Fibroblast of peridontal ligament (primary cell): ENCODE measurements at regions not wholly inside any gene's neighbourhood (a gene's known extent, or its start where the extent isn't known, plus 50 kb on each side); places are given as distances from the start of the nearest gene placed in this dataset.

Experiments used
- DNase-seq: peaks from one replicate; pipeline ENCODE4 v3.0.0-alpha.2; 2010; ENCODE audit errors: extremely low read depth

DNA sequence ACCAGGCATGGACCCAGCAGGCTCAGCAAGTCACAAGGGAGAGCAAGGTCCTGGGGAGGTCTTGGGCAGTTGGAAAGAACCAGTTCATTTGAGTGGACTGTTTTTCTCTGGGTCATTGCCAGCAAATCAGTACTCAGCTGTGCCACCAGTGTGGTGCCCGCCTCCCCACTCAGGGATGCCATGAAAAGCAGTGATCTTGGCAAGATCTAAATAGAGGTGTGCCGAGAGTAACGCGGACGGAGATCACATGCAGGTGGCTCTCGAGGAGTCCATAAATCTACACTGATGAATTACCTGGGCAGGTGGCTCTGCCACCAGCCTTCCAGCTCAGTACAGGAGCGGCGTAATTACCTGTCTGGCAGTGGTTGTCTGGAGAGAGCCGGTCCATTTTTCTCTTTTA is 642.2 kb downstream of the PTPRU start:
- DNase-seq, result no peak

DNA sequence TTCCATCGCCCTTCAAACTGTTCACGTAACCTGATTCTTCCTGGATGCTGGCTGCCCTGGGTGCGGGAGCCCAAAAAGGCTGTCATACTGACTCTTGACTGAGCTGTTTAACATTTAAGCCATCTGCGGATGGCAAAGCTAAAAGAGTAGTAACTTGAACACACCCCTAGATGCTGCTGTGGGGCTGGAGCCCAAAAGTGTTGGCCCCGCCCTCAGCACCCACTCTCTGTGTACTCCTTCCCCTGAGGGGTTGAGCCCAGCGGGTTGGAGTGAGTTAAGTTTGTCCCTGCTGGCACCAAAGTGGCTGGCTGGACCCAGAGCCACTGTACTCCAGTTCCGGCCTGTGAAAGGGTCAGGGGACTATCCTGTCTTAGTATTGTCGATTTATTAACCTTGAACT is 640.6 kb downstream of the PTPRU start:
- DNase-seq, result no peak

DNA sequence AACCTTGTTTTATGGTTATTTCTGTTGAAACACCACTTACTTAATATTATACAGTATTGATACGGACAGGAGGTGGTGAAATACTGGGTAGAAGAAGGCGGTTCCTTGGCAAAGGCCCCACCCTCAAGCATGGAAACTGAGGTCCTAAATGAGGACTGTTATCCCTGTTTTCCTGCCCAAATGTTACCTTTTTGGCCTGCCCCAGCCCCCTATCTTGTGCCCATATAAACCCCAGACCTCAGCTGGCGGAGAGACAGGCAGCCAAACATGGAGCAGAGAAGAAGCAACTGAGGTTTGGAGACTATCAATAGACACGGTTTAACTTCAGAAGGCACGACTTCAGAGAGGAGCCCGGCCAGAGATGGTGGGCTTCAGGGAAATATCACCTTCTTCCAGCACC is 640.1 kb downstream of the PTPRU start:
- no peak for DNase-seq

- DNase-seq, result no peak
Measured at GRCh38 chr1:29875557-29876028, 639.3 kb downstream of the PTPRU start.

- no peak for DNase-seq
Measured at GRCh38 chr1:29870621-29871020, 634.3 kb downstream of the PTPRU start.

DNA sequence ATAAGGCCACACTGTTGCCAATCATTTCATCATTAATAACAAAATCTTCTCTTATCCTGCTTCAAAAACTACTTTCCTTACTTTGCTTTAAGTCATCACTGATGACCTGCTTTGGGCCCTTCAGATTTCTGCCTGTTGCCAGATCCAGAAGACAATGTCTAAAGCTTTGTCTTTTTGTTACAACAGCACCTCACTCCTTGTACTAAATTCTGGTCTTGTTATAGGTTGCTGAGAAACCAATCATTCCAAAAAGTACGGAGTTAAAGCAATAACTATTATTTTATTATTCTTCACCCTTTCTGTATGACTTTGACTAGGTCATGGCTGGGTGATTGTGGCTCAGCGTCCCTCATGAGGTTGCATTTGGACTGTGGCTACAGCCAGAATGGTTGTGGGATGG is 633.5 kb downstream of the PTPRU start:
- DNase-seq, result no peak

GRCh38 chr1:29868944-29869343 is 632.6 kb downstream of the PTPRU start:
- DNase-seq, result no peak

GRCh38 chr1:29868096-29868495 is 631.8 kb downstream of the PTPRU start:
- DNase-seq, result no peak

DNA sequence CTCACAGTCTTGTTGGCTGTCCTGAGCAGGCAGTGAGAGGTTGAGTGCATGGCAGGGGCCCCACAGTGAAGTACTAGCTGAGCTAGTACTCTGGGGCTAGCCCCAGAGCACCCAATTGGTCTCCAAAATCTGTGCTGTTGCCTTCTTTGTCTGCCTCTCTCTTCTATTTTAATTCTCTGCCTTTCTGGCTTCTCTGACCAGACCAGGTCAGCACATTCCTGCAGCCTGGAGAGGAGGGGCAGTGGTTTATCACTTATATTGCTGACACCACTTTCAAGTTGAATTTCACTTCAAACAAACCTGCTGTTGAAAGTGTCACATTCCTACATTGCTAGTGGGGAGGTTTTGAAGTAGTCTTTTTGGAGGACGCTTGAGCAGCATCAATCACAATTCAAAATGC is 628.7 kb downstream of the PTPRU start:
- no peak for DNase-seq

- no peak for DNase-seq
Measured at GRCh38 chr1:29864431-29865022, 628.2 kb downstream of the PTPRU start.

DNA sequence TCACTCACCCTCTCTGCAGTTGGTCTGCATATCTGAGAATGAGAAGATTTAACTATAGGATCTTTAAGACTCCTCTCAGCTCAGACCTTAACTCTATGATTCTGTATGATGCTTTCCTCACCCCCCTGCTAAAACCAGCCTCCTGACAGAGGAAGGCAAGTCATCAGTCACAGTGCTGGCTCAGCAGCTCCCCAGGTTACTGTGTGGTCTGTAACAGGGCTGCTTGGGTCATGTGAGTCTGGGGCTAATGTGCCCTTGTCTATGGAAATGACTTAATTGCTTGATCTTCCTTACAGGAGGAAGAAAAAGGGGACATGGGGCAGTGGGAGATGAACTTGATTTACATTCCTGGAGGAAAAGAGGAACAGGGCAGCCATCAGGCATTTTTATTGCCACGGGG is 625.6 kb downstream of the PTPRU start:
- DNase-seq, result no peak

GRCh38 chr1:29861446-29861845 is 625.1 kb downstream of the PTPRU start:
- no peak for DNase-seq

DNA sequence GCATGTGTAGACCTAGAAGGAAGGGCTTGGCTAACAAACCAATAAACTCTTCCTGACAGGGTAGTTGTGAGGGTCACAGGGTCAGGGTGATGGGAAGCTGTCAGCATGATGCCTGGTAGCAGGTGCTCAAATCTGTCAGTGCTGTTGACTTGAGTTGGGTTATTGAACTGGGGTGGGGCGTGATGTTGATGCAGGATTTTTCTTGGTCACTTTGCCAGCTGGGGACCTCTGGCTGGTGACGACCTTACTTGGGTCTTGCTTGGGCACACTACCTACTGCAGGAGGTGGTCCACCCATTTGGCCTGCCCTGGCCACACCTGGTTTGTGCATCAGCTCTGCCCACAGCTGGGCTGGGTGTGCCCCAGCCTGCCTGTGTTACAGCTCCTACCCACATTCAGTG is 624.4 kb downstream of the PTPRU start:
- DNase-seq, result no peak

DNA sequence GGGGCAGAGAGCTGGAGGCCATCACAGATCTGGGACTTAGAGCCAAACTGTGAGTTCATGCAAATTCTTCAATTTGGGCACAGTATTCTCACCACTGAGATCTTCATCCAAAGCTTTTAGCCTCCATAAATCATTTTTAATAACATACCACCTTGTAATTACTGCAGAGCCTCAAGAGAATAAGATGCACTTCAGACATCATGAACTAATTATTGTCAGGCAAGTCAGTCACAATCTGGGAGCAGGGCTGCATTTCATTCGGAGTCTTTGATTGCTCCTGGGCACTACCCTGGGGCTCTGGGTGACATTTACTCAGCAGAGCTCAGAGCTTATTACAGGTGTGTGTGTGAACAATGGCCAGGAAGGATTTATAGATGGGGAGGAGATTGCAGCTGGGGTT is 623.7 kb downstream of the PTPRU start:
- DNase-seq, result no peak

DNA sequence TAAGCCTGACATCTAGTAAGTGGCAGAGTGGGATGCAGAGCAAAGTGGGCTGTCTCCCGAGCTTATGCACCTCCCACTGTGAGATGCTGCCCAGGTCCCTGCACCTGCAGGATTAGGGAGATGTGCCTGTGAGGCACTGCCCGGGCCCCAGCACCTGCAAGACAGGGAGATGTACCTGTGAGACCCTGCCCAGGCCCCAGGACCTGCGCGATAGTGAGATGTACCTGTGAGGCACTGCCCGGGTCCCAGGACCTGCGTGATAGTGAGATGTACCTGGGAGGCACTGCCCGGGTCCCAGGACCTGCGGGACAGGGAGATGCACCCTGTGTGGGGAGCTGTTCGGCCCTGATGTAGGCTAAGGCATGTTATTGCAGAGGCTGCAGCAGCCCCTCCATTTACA is 622.8 kb downstream of the PTPRU start:
- no peak for DNase-seq

- no peak for DNase-seq
Measured at GRCh38 chr1:29858646-29859045, 622.3 kb downstream of the PTPRU start.

- DNase-seq, result no peak
Measured at GRCh38 chr1:29856340-29857114, 620.2 kb downstream of the PTPRU start.

- DNase-seq, result no peak
Measured at GRCh38 chr1:29855561-29856160, 619.3 kb downstream of the PTPRU start.

GRCh38 chr1:29854700-29855276 is 618.5 kb downstream of the PTPRU start:
- DNase-seq, result no peak

- no peak for DNase-seq
Measured at GRCh38 chr1:29853716-29854330, 617.5 kb downstream of the PTPRU start.

GRCh38 chr1:29852248-29852647 is 615.9 kb downstream of the PTPRU start:
- no peak for DNase-seq

DNA sequence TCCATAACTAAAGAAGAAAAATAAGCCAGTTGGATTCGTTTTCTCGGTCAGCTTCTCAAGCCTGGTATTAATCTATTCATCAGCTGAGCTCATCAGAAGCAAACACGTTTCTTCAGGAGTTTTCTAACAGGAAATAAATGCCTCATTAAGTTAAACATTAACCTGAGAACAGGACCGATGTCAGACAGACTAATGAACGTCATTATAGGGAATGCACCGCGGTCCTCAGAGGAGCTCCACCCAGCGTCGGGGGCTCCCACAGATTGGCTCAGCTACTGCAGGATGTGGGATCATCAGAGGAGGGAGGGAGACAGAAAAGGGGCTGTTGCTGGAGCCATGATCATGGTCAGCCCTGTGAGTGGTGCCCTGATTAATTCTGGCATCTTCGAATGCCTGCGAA is 615.4 kb downstream of the PTPRU start:
- no peak for DNase-seq
